Activated effector memory CD4-positive, alpha-beta T cell treated with Interleukin-2 at 50 U/mL for 16 hours (primary cell): ENCODE measurements at regions not wholly inside any gene's neighbourhood (a gene's known extent, or its start where the extent isn't known, plus 50 kb on each side); places are given as distances from the start of the nearest gene placed in this dataset.
"Not testable (repeated sequence)": the region's sequence is repeated elsewhere in the genome, so short reads cannot be mapped to it uniquely, and the experiment has no call there.

Experiments
- DNase-seq: peaks from one replicate; pipeline ENCODE4 v3.0.0-alpha.2; 2020

GRCh38 chr12:131399000-131399399 lies 311.9 kb upstream of the SFSWAP start:
- no peak for DNase-seq

GRCh38 chr12:131400668-131401294 lies 310.1 kb upstream of the SFSWAP start:
- DNase-seq = not testable (repeated sequence)

- DNase-seq = not testable (repeated sequence)
These were observed 308.8 kb upstream of the SFSWAP start for GRCh38 chr12:131401907-131402633.

- DNase-seq = no peak
These were observed 308.0 kb upstream of the SFSWAP start for GRCh38 chr12:131402781-131403396.

GRCh38 chr12:131403676-131404075 lies 307.2 kb upstream of the SFSWAP start:
- no peak for DNase-seq

GRCh38 chr12:131404705-131405104 lies 306.2 kb upstream of the SFSWAP start:
- no peak for DNase-seq

- no peak for DNase-seq
These were observed 303.5 kb upstream of the SFSWAP start for GRCh38 chr12:131407221-131408035.

- no peak for DNase-seq
These were observed 302.9 kb upstream of the SFSWAP start for GRCh38 chr12:131408036-131408365.

GRCh38 chr12:131408484-131408883 lies 302.4 kb upstream of the SFSWAP start:
- DNase-seq = no peak

GRCh38 chr12:131409211-131409610 lies 301.7 kb upstream of the SFSWAP start:
- DNase-seq = no peak

- DNase-seq = not testable (repeated sequence)
These were observed 299.1 kb upstream of the SFSWAP start for GRCh38 chr12:131411827-131412226.

GRCh38 chr12:131413006-131413405 lies 297.9 kb upstream of the SFSWAP start:
- no peak for DNase-seq

GRCh38 chr12:131413471-131413870 lies 297.4 kb upstream of the SFSWAP start:
- DNase-seq = no peak

- not testable (repeated sequence) for DNase-seq
These were observed 296.6 kb upstream of the SFSWAP start for GRCh38 chr12:131414155-131414922.

GRCh38 chr12:131415781-131416180 lies 295.1 kb upstream of the SFSWAP start:
- no peak for DNase-seq

- no peak for DNase-seq
These were observed 292.8 kb upstream of the SFSWAP start for GRCh38 chr12:131418121-131418520.

GRCh38 chr12:131418884-131419283 lies 292.0 kb upstream of the SFSWAP start:
- DNase-seq = no peak

GRCh38 chr12:131420867-131421447 lies 289.9 kb upstream of the SFSWAP start:
- no peak for DNase-seq

- no peak for DNase-seq
These were observed 289.2 kb upstream of the SFSWAP start for GRCh38 chr12:131421509-131422186.

- DNase-seq = no peak
These were observed 288.7 kb upstream of the SFSWAP start for GRCh38 chr12:131422187-131422520.

- no peak for DNase-seq
These were observed 288.1 kb upstream of the SFSWAP start for GRCh38 chr12:131422744-131423143.

- no peak for DNase-seq
These were observed 286.6 kb upstream of the SFSWAP start for GRCh38 chr12:131424270-131424669.
